ENCODE measurements at regions not wholly inside any gene's neighbourhood (a gene's known extent, or its start where the extent isn't known, plus 50 kb on each side); places are given as distances from the start of the nearest gene placed in this dataset.

GRCh38 chr4:158065176-158065575, 107.6 kb downstream of the GASK1B start:
- Histone ChIP-seq H3K4me2 (no peak overlapping the region), H3F3A (replicated peaks; ENCODE audit: low read depth) (no peaks in the 10 kb centered on the region), H3K4me1 (ENCODE audit: insufficient read depth) (0 out of 2 replicates have a peak, but pooled peaks cover 3% of the 10 kb centered on the region), H3K36me3 (ENCODE audit: insufficient read depth) (no peaks in the 10 kb centered on the region), H3K27me3 (ENCODE audit: insufficient read depth) (no peaks in the 10 kb centered on the region), H2AFZ (no peak overlapping the region), H4K20me1 (replicated peaks; ENCODE audit: insufficient read depth) (no peaks in the 10 kb centered on the region), H3K27ac (ENCODE audit: low read depth) (no peak overlapping the region), H3K4me3 (no peak overlapping the region), H3K79me2 (replicated peaks; ENCODE audit: insufficient read depth) (no peaks in the 10 kb centered on the region), H3K9me2 (ENCODE audit: insufficient read depth) (no peaks in the 10 kb centered on the region)
- Mint-ChIP-seq H3K4me3 (no peak overlapping the region), H3K36me3 (ENCODE audit: low read depth) (no peaks in the 10 kb centered on the region), H3K4me1 (peaks cover 3% of the 10 kb centered on the region; the same call in 2 of the 3 replicates), H3K27ac (no peak overlapping the region), H3K9me3 (no peaks in the 10 kb centered on the region), H3K27me3 (ENCODE audit: insufficient read depth, low read depth, poor library complexity) (no peaks in the 10 kb centered on the region)
- DNase-seq (ENCODE audit: low spot score) (peak; percentile 26), ATAC-seq (peak; percentile 68)
- no peak for TF ChIP-seq ZNF462 (CRISPR knock-in tag; IDR thresholded peaks at IDR 0.05)
- no peak for TF ChIP-seq JUNB (IDR thresholded peaks at IDR 0.05; ENCODE audit: unreplicated experiment)
- no peak for TF ChIP-seq EZH2phosphoT487 (IDR thresholded peaks at IDR 0.05; ENCODE audit: unreplicated experiment)
- peak; percentile 29 to 33; a peak in 3 of 4 replicates for TF ChIP-seq CTCF (conservative IDR thresholded peaks at IDR 0.05; ENCODE audit: low read depth in 2 of 2)
